Heart left ventricle (tissue), 13 donors: ENCODE measurements at regions not wholly inside any gene's neighbourhood (a gene's known extent, or its start where the extent isn't known, plus 50 kb on each side); places are given as distances from the start of the nearest gene placed in this dataset.

Experiments used
- CTCF ChIP-seq, 12 donors: fragments of 200-600 bp; sonication (generic) in 4 of 12; IDR thresholded peaks; one replicate each; pipeline versions ENCODE4 v1.5.0 to v1.8.0; 2018 to 2022; ENCODE audit warnings: antibody characterized with exemption in 12 of 12, mild to moderate bottlenecking in 5 of 12
- POLR2A ChIP-seq, 2 donors: fragments of 450-650 bp; IDR thresholded peaks; one replicate each; pipeline ENCODE4 v1.6.1; 2017; ENCODE audit warnings: antibody characterized with exemption in 2 of 2, mild to moderate bottlenecking in 2 of 2, moderate library complexity in 2 of 2
- donor health status: ischemic (EF 13 %, LVEDD 7.1; RV severe dilation, severe dysfunction).
- donor health status: DM: no; HTN: yes; CAD: no.
- donor health status: DM: no; HTN: no; CAD: no.
- donor health status: ischemic (EF 25% LVEDD 6.9; RV normal size, moderate dysfunction).
- donor health status: ischemic (EF 25% LVEDD 5.7; RV mildly dilated, moderate dysfunction).
- donor health status: ischemic (EF 35%, LVEDD 5.7; RV mildly dilated, moderate dysfunction).
- donor health status: nonischemic (EF 11% LVEDD 7.7; RV severe dilation, severe dysfunction).
- donor health status: DM: yes; HTN: yes; CAD: no.
- donor health status: PGD.
- donor health status: ischemic (EF 29% LVEDD 5.4; RV normal size, mild dysfunction).
- donor health status: nonischemic (EF 23%, LVEDD 6.1; RV moderate dilation, normal function).

GRCh38 chr7:24402655-24403054, 118.7 kb downstream of the NPY start:
- no peak for TF ChIP-seq CTCF (IDR thresholded peaks at IDR 0.05)
- no peak for TF ChIP-seq POLR2A (IDR thresholded peaks at IDR 0.05)
